Panc1 (cell line): ENCODE measurements at regions not wholly inside any gene's neighbourhood (a gene's known extent, or its start where the extent isn't known, plus 50 kb on each side); places are given as distances from the start of the nearest gene placed in this dataset.

ENCODE experiments used
- POLR2AphosphoS5 ChIP-seq: IDR thresholded peaks from 2 replicates; pipeline ENCODE4 v1.6.1; 2012; ENCODE audit warnings: mild to moderate bottlenecking, low read depth, low read length, moderate library complexity
- SIN3A ChIP-seq: IDR thresholded peaks from 2 replicates; pipeline ENCODE4 v1.6.1; 2012; ENCODE audit warnings: low read depth, mild to moderate bottlenecking, low read length, moderate library complexity, borderline replicate concordance; ENCODE audit not compliant: insufficient read depth
- TF ChIP-seq, protein P1 (sequence below): fragments of 450-650 bp; IDR thresholded peaks from 2 replicates; pipeline ENCODE4 v1.5.1; 2017; ENCODE audit warnings: mild to moderate bottlenecking

DNA sequence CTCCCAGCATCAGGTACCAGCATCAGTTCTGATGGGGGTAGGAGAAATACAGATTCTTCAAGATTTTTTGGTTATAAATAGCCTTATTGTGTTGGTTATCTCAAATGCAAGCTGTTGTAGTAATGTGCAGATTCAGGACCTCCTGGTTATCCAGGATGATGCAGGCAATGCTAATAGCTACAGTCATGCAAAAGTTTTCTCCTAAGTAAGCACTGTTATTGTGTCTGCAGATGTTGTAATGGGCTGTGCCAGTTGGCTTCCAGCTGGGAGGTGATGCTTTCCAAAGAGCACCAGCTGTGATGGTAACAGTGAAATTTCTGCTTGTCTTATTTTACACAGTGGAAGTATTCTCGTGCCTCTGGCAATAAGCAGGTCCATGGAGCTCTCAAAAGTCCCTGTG lies 719.2 kb upstream of the CTNND2 start:
- TF ChIP-seq, protein P1, sequence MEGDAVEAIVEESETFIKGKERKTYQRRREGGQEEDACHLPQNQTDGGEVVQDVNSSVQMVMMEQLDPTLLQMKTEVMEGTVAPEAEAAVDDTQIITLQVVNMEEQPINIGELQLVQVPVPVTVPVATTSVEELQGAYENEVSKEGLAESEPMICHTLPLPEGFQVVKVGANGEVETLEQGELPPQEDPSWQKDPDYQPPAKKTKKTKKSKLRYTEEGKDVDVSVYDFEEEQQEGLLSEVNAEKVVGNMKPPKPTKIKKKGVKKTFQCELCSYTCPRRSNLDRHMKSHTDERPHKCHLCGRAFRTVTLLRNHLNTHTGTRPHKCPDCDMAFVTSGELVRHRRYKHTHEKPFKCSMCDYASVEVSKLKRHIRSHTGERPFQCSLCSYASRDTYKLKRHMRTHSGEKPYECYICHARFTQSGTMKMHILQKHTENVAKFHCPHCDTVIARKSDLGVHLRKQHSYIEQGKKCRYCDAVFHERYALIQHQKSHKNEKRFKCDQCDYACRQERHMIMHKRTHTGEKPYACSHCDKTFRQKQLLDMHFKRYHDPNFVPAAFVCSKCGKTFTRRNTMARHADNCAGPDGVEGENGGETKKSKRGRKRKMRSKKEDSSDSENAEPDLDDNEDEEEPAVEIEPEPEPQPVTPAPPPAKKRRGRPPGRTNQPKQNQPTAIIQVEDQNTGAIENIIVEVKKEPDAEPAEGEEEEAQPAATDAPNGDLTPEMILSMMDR, result no peak
- TF ChIP-seq POLR2AphosphoS5 (no peak), SIN3A (no peak)
